ENCODE measurements at regions not wholly inside any gene's neighbourhood (a gene's known extent, or its start where the extent isn't known, plus 50 kb on each side); places are given as distances from the start of the nearest gene placed in this dataset.

GRCh38 chr11:45432910-45433309, 146.8 kb upstream of the SYT13 start:
- Histone ChIP-seq H3K27me3 (ENCODE audit: insufficient read depth) (no peaks in the 10 kb centered on the region), H3K36me3 (ENCODE audit: insufficient read depth) (no peaks in the 10 kb centered on the region), H3F3A (replicated peaks; ENCODE audit: low read depth) (no peaks in the 10 kb centered on the region), H3K4me3 (no peak overlapping the region), H3K9me2 (ENCODE audit: insufficient read depth) (no peaks in the 10 kb centered on the region), H3K27ac (ENCODE audit: low read depth) (no peak overlapping the region), H3K4me1 (ENCODE audit: insufficient read depth) (peaks cover 7% of the 10 kb centered on the region; the same call in 1 of the 2 replicates), H3K4me2 (no peak overlapping the region), H3K79me2 (replicated peaks; ENCODE audit: insufficient read depth) (no peaks in the 10 kb centered on the region), H4K20me1 (replicated peaks; ENCODE audit: insufficient read depth) (no peaks in the 10 kb centered on the region), H2AFZ (no peak overlapping the region)
- Mint-ChIP-seq H3K4me3 (no peak overlapping the region), H3K9me3 (no peaks in the 10 kb centered on the region), H3K36me3 (ENCODE audit: low read depth) (no peaks in the 10 kb centered on the region), H3K27ac (no peak overlapping the region), H3K4me1 (peaks cover 12% of the 10 kb centered on the region; the same call in 2 of the 3 replicates), H3K27me3 (ENCODE audit: insufficient read depth, low read depth, poor library complexity) (no peaks in the 10 kb centered on the region)
- DNase-seq (ENCODE audit: low spot score) (no peak), ATAC-seq (no peak)
- TF ChIP-seq EZH2phosphoT487 (IDR thresholded peaks at IDR 0.05; ENCODE audit: unreplicated experiment) (no peak), CREB1 (CRISPR knock-in tag; IDR thresholded peaks at IDR 0.05; ENCODE audit: low read depth) (no peak), ZNF462 (CRISPR knock-in tag; IDR thresholded peaks at IDR 0.05) (no peak), ZNF331 (CRISPR knock-in tag; IDR thresholded peaks at IDR 0.05; ENCODE audit: low read depth) (no peak), CTCF (conservative IDR thresholded peaks at IDR 0.05; ENCODE audit: low read depth in 2 of 2) (no peak)

Data from GM23338 (cell line).